ENCODE measurements at regions not wholly inside any gene's neighbourhood (a gene's known extent, or its start where the extent isn't known, plus 50 kb on each side); places are given as distances from the start of the nearest gene placed in this dataset.

DNA sequence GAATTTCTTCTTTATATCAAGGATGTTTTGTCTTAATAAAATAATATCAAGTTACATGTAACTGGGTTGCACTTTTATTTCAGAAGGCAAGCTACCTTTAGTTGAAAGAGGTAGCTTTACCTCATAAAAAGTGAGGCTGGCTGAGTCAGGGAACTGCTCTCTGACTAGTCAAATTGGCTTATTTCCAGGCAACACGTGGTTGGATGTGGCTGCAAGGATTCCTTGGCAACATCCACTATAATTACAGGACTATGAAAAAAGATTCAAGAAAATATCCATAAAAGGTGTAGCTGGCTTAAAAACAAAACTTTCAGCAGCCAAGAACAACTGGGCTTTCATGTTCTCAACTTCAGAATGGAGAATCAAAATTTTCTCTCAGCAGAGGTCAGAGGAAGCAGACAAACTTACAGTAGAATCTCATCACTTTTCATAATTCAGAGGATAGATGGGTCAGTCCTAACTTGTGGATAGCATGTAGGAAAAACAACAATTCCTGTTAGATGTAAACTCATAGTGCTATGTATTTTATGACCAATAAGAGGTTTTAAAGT, 779.1 kb downstream of the MECOM start:
- TF ChIP-seq TAF1 (IDR thresholded peaks at IDR 0.05; ENCODE audit: borderline replicate concordance, low read depth, low read length), result no peak
- TF ChIP-seq, protein P1, sequence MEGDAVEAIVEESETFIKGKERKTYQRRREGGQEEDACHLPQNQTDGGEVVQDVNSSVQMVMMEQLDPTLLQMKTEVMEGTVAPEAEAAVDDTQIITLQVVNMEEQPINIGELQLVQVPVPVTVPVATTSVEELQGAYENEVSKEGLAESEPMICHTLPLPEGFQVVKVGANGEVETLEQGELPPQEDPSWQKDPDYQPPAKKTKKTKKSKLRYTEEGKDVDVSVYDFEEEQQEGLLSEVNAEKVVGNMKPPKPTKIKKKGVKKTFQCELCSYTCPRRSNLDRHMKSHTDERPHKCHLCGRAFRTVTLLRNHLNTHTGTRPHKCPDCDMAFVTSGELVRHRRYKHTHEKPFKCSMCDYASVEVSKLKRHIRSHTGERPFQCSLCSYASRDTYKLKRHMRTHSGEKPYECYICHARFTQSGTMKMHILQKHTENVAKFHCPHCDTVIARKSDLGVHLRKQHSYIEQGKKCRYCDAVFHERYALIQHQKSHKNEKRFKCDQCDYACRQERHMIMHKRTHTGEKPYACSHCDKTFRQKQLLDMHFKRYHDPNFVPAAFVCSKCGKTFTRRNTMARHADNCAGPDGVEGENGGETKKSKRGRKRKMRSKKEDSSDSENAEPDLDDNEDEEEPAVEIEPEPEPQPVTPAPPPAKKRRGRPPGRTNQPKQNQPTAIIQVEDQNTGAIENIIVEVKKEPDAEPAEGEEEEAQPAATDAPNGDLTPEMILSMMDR (IDR thresholded peaks at IDR 0.05), result no peak
- no peak for TF ChIP-seq NRF1 (IDR thresholded peaks at IDR 0.05; ENCODE audit: low read depth, low read length)
- no peak for TF ChIP-seq MXI1 (IDR thresholded peaks at IDR 0.05; ENCODE audit: low read depth, low read length)
- TF ChIP-seq EP300 (IDR thresholded peaks at IDR 0.05; ENCODE audit: borderline replicate concordance in 1 of 2, low read depth in 1 of 2, low read length in 1 of 2), result no peak
- TF ChIP-seq RAD21 (IDR thresholded peaks at IDR 0.05; ENCODE audit: low read length), result no peak
- TF ChIP-seq TEAD4 (IDR thresholded peaks at IDR 0.05; ENCODE audit: borderline replicate concordance, insufficient read depth), result no peak
- no peak for TF ChIP-seq FOSL2 (IDR thresholded peaks at IDR 0.05; ENCODE audit: borderline replicate concordance, low read depth)
- no peak for TF ChIP-seq POLR2AphosphoS5 (IDR thresholded peaks at IDR 0.05; ENCODE audit: low read depth, low read length)

Measured in SK-N-SH (cell line).